Kidney (tissue), 13 donors: ENCODE measurements at regions not wholly inside any gene's neighbourhood (a gene's known extent, or its start where the extent isn't known, plus 50 kb on each side); places are given as distances from the start of the nearest gene placed in this dataset.

ENCODE experiments used
- DNase-seq, 5 donors: peaks; one replicate each; pipeline ENCODE4 v3.0.0-alpha.2; 2013 to 2020
- FAIRE-seq: peaks from 2 replicates; lab custom pipeline; 2012; peaks lifted over from hg19 to GRCh38; lab: Jason Lieb, UNC
- H3K27ac ChIP-seq, 2 donors: one replicate each; pipeline ENCODE4 v1.7.0; 2013; ENCODE audit warnings: low read depth in 2 of 2, low read length in 2 of 2, inconsistent platforms in 1 of 2
- H3K27me3 ChIP-seq: one replicate; pipeline ENCODE4 v1.7.1; 2013; ENCODE audit warnings: low read length, inconsistent platforms; ENCODE audit not compliant: control insufficient read depth, insufficient read depth
- H3K36me3 ChIP-seq, 3 donors: one replicate each; pipeline versions ENCODE4 v1.7.0 to v1.7.1; 2013; ENCODE audit warnings: low read length in 3 of 3, control low read depth in 1 of 3, inconsistent platforms in 1 of 3; ENCODE audit not compliant: insufficient read depth in 3 of 3, control insufficient read depth in 2 of 3
- H3K4me1 ChIP-seq, 3 donors: one replicate each; pipeline versions ENCODE4 v1.7.0 to v1.7.1; 2013; ENCODE audit warnings: low read length in 3 of 3, inconsistent platforms in 1 of 3, low read depth in 1 of 3; ENCODE audit not compliant: control insufficient read depth in 2 of 3, insufficient read depth in 2 of 3
- H3K4me3 ChIP-seq, 3 donors: one replicate each; pipeline versions ENCODE4 v1.7.0 to v1.8.1; 2013; ENCODE audit warnings: low read length in 3 of 3, control low read depth in 1 of 3, inconsistent platforms in 1 of 3
- H3K9ac ChIP-seq, 3 donors: one replicate each; pipeline versions ENCODE4 v1.7.0 to v1.7.1; 2013; ENCODE audit warnings: low read length in 3 of 3, control low read depth in 1 of 3, inconsistent platforms in 1 of 3
- H3K9me3 ChIP-seq, 3 donors: one replicate each; pipeline versions ENCODE4 v1.7.0 to v1.7.1; 2013; ENCODE audit warnings: low read length in 3 of 3, control low read depth in 1 of 3, inconsistent platforms in 1 of 3; ENCODE audit not compliant: control insufficient read depth in 2 of 3, insufficient read depth in 1 of 3
- CTCF ChIP-seq: IDR thresholded peaks from 3 replicates; pipeline ENCODE4 v1.5.1; 2012; ENCODE audit warnings: mild to moderate bottlenecking, moderate library complexity, borderline replicate concordance; ENCODE audit not compliant: insufficient read depth; ENCODE audit errors: extremely low read depth
- intact Hi-C: fragments of 100-400 bp; cut with DNase I; formaldehyde crosslinking; loops from one replicate; pipeline ENCODE4 v1.11.1; 2022
- donor health status: control.
- donor health status: control.
- donor health status: control.
- donor health status: control.
- donor health status: control.
- donor health status: DM: yes; HTN: yes; CAD: no.
- donor health status: Normal renal cell carcinoma (clear cell type).

DNA sequence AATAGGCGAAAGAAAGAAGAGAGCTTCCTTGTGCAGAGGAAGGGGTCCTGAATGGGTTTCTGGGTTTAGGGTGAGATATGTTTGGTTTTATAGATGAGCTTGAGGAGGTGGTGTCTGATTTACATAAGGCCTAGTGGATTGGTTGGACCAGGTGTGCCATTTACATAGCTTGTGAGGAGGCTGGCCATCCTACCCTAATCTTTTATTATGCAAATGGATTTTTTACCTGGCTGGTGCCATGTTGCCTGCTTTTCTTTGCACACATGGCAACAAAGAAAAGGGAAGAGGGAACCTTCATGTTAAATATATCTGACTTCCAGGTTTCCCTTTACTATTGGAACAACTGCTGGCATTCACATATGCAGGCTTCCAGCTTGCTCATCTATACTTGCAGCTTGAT, 585.3 kb downstream of the PTPRU start:
- intact Hi-C loops: no loop called here
- Histone ChIP-seq H3K27me3 (no peaks in the 10 kb centered on the region), H3K27ac (no peak overlapping the region), H3K4me3 (no peak overlapping the region), H3K36me3 (no peaks in the 10 kb centered on the region), H3K9me3 (no peaks in the 10 kb centered on the region), H3K4me1 (no peaks in the 10 kb centered on the region), H3K9ac (no peak overlapping the region)
- no peak for FAIRE-seq
- DNase-seq: no peak
- no peak for TF ChIP-seq CTCF

GRCh38 chr1:29820401-29820800, 584.1 kb downstream of the PTPRU start:
- H3K27me3 ChIP-seq: no peaks in the 10 kb centered on the region
- H3K4me1 ChIP-seq: no peaks in the 10 kb centered on the region
- intact Hi-C loops: no loop called here
- H3K36me3 ChIP-seq: no peaks in the 10 kb centered on the region
- no peak for FAIRE-seq
- H3K9me3 ChIP-seq: no peaks in the 10 kb centered on the region
- no peak for DNase-seq
- no peak for TF ChIP-seq CTCF
- H3K27ac ChIP-seq: no peak overlapping the region
- H3K4me3 ChIP-seq: no peak overlapping the region
- H3K9ac ChIP-seq: no peak overlapping the region

DNA sequence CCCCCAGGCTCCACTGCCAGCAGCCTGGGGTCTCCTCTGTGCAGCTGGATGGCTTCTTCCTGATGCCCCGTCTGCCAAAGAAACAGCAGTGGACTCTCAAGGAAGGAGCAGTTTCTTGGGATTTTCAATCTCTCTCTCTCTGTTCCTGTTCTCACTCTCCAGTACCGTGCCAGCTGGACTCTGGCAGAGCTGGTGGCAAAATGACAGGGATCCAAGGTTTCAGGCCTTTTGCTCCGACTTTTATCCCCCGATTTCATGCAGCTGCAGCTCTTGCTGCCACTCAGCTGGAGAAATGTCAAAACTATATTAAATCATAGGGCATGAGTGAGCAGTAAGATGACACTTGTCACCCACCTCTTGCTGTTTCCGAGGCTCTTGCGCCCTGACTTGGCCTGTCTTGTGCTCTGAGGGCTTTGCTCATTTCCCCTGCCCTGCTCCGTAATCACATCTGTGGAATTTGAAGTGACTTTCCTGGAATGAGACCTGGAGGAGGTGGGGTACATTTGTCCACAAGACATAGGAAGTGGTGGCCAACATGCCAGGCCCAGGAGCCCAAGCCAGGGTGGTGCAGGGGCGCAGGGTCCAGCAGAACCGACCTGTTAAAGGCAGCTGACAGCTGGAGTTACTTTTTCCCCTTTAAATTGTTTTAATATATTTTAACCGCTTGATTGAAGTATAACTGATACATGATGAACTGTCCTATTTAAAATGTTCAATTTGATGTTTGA, 576.2 kb downstream of the PTPRU start:
- Histone ChIP-seq H3K27me3 (no peaks in the 10 kb centered on the region), H3K4me1 (no peaks in the 10 kb centered on the region), H3K9ac (no peak overlapping the region), H3K36me3 (no peaks in the 10 kb centered on the region), H3K27ac (no peak overlapping the region), H3K9me3 (no peaks in the 10 kb centered on the region), H3K4me3 (no peak overlapping the region)
- intact Hi-C loops: no loop called here
- TF ChIP-seq CTCF: no peak
- DNase-seq (no peak), FAIRE-seq (no peak)
